HEK293T (cell line): ENCODE measurements at regions not wholly inside any gene's neighbourhood (a gene's known extent, or its start where the extent isn't known, plus 50 kb on each side); places are given as distances from the start of the nearest gene placed in this dataset.

Experiments used
- FOXA1 ChIP-seq: fragments of 450-650 bp; IDR thresholded peaks from 2 replicates; pipeline ENCODE4 v1.6.1; 2016; ENCODE audit warnings: mild to moderate bottlenecking
- FOXK2 ChIP-seq: fragments of 450-650 bp; IDR thresholded peaks from 2 replicates; pipeline ENCODE4 v1.6.1; 2016; ENCODE audit warnings: mild to moderate bottlenecking
- L3MBTL2 ChIP-seq: fragments of 450-650 bp; conservative IDR thresholded peaks from 2 replicates; pipeline ENCODE4 v1.6.1; 2016; ENCODE audit warnings: mild to moderate bottlenecking
- LEF1 ChIP-seq: fragments of 450-650 bp; IDR thresholded peaks from 2 replicates; pipeline ENCODE4 v1.6.1; 2017; ENCODE audit warnings: mild to moderate bottlenecking, borderline replicate concordance

- TF ChIP-seq L3MBTL2 (no peak), LEF1 (no peak), FOXK2 (no peak), FOXA1 (no peak)
Measured at GRCh38 chr14:65156568-65157366, 54.5 kb upstream of the MAX start.
